Cardiac fibroblast (primary cell): ENCODE measurements at regions not wholly inside any gene's neighbourhood (a gene's known extent, or its start where the extent isn't known, plus 50 kb on each side); places are given as distances from the start of the nearest gene placed in this dataset.
"Not testable (repeated sequence)": the region's sequence is repeated elsewhere in the genome, so short reads cannot be mapped to it uniquely, and the experiment has no call there.

Experiments
- DNase-seq, 2 donors: peaks; one replicate each; pipeline versions ENCODE4 v3.0.0 to v3.0.0-alpha.2; 2010; ENCODE audit warnings: low read depth in 2 of 2
- H3K4me3 ChIP-seq, 2 donors: replicated peaks in 1 of 2; 1 replicate in 1 of 2; 2 replicates in 1 of 2; pipeline ENCODE4 v1.5.1; 2011; ENCODE audit warnings: low read depth in 2 of 2, low read length in 2 of 2, mild to moderate bottlenecking in 2 of 2, moderate library complexity in 1 of 2
- CTCF ChIP-seq: IDR thresholded peaks from one replicate; pipeline ENCODE4 v1.5.1; 2011; ENCODE audit warnings: low read depth, mild to moderate bottlenecking, low read length, inconsistent platforms

GRCh38 chrX:14344172-14344940 lies 185.0 kb upstream of the GLRA2 start:
- TF ChIP-seq CTCF: no peak
- no peak overlapping the region for H3K4me3 ChIP-seq
- DNase-seq: no peak

GRCh38 chrX:14309431-14309830 lies 219.9 kb upstream of the GLRA2 start:
- H3K4me3 ChIP-seq: no peak overlapping the region
- no peak for TF ChIP-seq CTCF
- DNase-seq: no peak

GRCh38 chrX:14308976-14309375 lies 220.4 kb upstream of the GLRA2 start:
- not testable (repeated sequence) for H3K4me3 ChIP-seq, DNase-seq

- H3K4me3 ChIP-seq: no peak overlapping the region
- no peak for DNase-seq
- TF ChIP-seq CTCF: no peak
These were observed 225.4 kb upstream of the GLRA2 start for GRCh38 chrX:14303891-14304290.

GRCh38 chrX:14302561-14302960 lies 226.8 kb upstream of the GLRA2 start:
- H3K4me3 ChIP-seq, DNase-seq: not testable (repeated sequence)

- no peak for DNase-seq
- TF ChIP-seq CTCF: no peak
These were observed 229.0 kb upstream of the GLRA2 start for GRCh38 chrX:14300376-14300775.

GRCh38 chrX:14295426-14295825 lies 233.9 kb upstream of the GLRA2 start:
- no peak overlapping the region for H3K4me3 ChIP-seq

More at GRCh38 chrX:14300376-14300775, 229.0 kb upstream of the GLRA2 start:
- H3K4me3 ChIP-seq: no peak overlapping the region

More at GRCh38 chrX:14295426-14295825, 233.9 kb upstream of the GLRA2 start:
- no peak for TF ChIP-seq CTCF
- no peak for DNase-seq
